VCaP (cell line): ENCODE measurements at regions not wholly inside any gene's neighbourhood (a gene's known extent, or its start where the extent isn't known, plus 50 kb on each side); places are given as distances from the start of the nearest gene placed in this dataset.
"Not testable (repeated sequence)": the region's sequence is repeated elsewhere in the genome, so short reads cannot be mapped to it uniquely, and the experiment has no call there.

Source experiments
- H3K27ac ChIP-seq: fragments of 450-650 bp; 2 replicates; pipeline ENCODE4 v1.5.1; 2017
- CTCF ChIP-seq: fragments of 450-650 bp; conservative IDR thresholded peaks from 2 replicates; pipeline ENCODE4 v1.5.1; 2017; ENCODE audit warnings: mild to moderate bottlenecking, moderate library complexity

GRCh38 chr9:24007185-24007584 lies 181.1 kb upstream of the ELAVL2 start:
- TF ChIP-seq CTCF = no peak
- no peak overlapping the region for H3K27ac ChIP-seq

DNA sequence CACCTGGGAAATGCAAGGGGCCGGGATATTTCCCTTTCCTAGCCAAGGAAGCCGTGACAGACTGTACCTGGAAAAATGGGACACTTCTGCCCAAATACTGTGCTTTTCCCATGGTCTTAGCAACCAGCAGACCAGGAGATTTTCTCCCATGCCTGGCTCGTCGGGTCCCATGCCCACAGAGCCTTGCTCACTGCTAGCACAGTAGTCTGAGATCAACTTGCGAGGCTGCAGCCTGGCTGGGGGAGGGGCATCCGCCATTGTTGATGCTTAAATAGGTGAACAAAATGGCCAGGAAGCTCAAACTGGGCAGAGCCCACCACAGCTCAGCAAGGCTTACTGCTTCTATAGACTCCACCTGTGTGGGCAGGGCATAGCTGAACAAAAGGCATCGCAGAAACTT lies 165.8 kb upstream of the ELAVL2 start:
- not testable (repeated sequence) for H3K27ac ChIP-seq

- TF ChIP-seq CTCF = no peak
- no peak overlapping the region for H3K27ac ChIP-seq
Observed at GRCh38 chr9:23979491-23979890, 153.5 kb upstream of the ELAVL2 start.

- no peak for TF ChIP-seq CTCF
- no peak overlapping the region for H3K27ac ChIP-seq
Observed at GRCh38 chr9:23962101-23962500, 136.1 kb upstream of the ELAVL2 start.

GRCh38 chr9:23945897-23946296 lies 119.9 kb upstream of the ELAVL2 start:
- no peak for TF ChIP-seq CTCF
- H3K27ac ChIP-seq = no peak overlapping the region

DNA sequence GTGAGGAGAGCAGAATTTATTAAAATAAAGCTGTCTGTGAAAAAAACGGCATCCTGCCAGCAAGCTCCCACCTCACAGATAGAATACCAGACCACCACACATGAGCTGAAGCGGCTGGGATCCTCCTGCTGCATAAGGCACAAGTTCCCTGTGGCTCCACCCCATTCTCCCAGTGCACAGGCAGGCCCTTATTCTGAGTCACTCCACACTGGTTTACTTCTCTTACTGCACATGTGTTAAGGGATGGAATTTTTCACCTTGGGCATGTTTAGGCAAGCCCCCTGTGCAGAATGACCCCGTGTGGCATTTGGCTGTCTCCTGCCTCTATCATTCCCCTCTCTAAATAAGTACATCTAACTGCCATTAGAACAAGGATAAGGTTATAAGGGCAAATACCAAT lies 115.0 kb upstream of the ELAVL2 start:
- no peak for TF ChIP-seq CTCF
- no peak overlapping the region for H3K27ac ChIP-seq

DNA sequence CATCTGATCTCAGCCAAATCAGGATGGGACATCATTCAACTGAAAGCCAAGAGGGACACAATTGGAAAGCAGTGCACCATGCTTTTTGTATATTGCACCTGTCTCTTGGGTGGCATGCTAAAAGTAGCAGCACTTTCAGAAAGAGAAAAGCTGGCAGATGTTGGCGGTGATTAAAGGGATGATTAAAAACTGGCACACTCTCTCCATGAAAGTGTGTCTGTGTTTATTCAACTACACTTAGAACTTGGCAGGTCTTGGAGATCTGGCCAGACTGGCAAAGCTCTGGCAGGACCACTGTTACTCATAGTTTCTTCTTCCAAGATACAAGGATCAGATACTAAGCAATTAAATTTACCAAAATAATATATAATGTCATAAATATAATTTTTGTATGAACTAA lies 112.9 kb upstream of the ELAVL2 start:
- TF ChIP-seq CTCF = no peak
- no peak overlapping the region for H3K27ac ChIP-seq

- no peak overlapping the region for H3K27ac ChIP-seq
- no peak for TF ChIP-seq CTCF
Observed at GRCh38 chr9:23934291-23934906, 108.4 kb upstream of the ELAVL2 start.
